Stimulated activated CD8-positive, alpha-beta memory T cell treated with anti-CD3 and anti-CD28 coated beads, Interleukin-4, amount 100 ng/mL, for 1 hour (primary cell): ENCODE measurements at regions not wholly inside any gene's neighbourhood (a gene's known extent, or its start where the extent isn't known, plus 50 kb on each side); places are given as distances from the start of the nearest gene placed in this dataset.
"Not testable (repeated sequence)": the region's sequence is repeated elsewhere in the genome, so short reads cannot be mapped to it uniquely, and the experiment has no call there.

Experiments
- DNase-seq, 2 donors: peaks; one replicate each; pipeline ENCODE4 v3.0.0-alpha.2; 2020; ENCODE audit warnings: low read depth in 2 of 2, low spot score in 1 of 2

DNA sequence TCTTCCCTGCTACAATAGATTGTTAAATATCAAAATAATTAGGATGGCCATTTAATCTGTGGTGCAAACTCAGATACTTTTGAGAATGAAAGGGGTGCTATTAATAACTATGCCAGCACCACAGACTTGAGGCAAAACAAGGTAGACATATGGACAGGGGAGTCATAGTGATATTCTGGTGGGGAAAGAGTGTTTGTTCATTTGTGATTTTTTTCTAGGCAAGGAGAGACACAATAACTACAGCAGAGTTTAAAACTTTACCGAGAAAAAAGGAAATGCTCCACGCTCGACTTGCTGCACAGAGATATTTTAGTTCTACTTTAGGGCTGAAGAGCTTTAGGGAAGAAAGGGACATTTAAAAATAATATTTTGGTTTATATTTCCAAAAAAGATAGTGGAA, 611.2 kb upstream of the GRM7 start:
- no peak for DNase-seq

DNA sequence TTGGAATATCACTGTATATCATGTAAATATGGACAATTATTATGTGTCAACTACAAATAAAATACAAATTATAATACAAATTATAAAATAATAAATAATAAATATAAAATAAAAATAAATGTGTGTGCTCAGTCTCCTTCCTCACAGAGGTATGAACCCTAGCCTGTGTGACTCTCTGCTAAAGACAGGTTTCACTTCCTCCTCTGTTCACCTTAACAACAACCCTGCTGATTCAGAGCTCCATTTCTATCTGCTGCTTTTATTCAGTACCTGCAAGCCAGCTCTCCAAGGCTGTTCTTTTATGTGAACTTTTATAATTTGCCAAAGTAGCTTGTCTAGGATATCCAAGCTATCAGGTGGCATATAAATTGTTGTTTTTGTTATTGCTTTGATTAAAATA, 610.7 kb upstream of the GRM7 start:
- DNase-seq, result no peak

DNA sequence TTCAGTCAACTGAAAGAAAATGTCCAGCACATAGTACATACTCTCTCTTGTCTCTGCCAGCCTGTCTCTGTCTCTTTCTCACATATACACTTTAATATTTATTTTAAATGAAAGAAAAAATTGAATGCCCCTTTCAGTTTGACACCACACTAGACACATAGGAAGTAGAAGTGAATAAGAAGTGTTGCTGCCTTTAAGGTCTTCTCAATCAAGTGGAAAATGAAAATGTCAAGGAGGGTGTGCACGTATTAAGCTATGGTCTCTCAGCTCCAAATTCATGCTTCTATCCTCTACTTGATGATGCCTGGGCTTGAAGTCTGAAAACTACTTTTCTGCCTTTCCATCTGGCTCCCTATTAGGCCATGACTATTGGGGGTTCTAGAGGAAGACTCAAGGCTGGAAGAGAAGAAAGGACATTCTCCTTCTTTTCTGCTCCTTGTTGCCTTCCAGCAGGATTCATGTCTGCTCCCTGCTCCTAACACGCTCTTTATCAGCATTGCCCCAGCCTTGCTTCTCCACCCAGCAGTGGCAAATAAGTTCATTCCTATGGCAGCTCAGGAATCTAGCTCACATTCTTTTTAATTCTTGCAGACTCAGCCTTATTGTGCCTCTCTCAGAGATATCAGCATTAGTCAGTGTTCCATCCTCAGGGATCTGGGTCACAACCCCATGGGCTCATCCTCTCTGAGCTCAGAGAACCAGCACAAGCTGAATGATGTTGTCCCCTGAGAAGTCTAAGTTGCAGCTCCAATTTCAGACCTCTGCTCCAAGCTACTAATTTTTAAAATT, 609.1 kb upstream of the GRM7 start:
- no peak for DNase-seq

- no peak for DNase-seq
These were observed 606.4 kb upstream of the GRM7 start for GRCh38 chr3:6254490-6254889.

GRCh38 chr3:6255229-6255628, 605.7 kb upstream of the GRM7 start:
- DNase-seq, result no peak

GRCh38 chr3:6260551-6261191, 600.2 kb upstream of the GRM7 start:
- DNase-seq, result no peak

GRCh38 chr3:6262010-6262409, 598.9 kb upstream of the GRM7 start:
- no peak for DNase-seq

DNA sequence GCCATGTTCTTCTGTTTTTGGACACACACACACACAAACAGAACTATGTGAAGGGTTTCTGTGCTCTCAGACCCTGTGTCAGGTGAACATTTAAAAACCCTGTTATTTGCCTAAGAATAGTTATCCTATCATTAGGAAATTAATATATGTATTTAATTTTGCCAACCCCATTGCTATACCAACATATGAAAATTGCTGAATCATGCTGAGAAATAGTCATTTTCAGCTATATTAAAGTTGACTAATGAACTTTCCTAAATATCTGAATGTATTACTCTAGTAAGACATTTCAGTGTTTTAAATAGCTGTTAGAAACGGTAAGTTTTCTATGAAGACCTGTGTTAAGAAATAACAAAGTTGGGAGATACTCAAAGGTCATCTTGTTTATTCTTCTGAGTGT, 596.9 kb upstream of the GRM7 start:
- DNase-seq, result no peak

DNA sequence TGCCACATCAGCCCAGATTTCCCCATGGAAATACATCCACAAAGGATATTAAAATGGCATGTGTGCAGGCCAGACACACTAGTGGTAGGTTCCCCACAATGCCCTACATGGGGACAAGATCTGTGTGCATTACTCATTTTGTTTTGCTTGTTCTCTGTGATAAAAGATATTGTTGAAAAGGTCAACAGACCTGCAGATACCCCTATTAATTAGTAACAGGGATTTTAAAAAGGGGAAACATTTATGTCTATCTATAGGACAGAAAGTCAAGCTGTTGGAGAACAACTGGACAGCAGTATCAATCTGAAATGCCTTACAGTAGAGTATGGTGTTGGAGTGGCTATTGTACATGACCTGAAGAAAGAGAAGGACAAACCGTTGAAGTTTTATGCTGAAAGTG, 596.0 kb upstream of the GRM7 start:
- DNase-seq, result no peak

DNA sequence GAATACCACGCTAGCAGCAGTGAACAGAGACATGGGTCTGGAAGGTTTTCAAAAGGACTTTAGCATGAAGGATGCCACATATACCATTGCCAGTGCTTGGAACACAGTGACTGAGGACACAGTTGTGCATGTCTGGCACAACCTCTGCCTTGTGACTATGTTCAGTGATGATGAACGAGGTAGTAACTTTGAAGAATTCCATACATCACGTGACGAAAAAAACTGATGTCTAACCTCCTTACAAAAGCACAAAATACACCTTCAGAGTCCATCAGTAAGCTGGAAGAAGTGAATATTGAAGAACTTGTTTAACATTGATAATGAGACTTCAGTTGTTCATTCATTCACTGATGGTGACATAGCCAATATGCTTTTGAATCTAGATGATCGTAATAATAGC, 594.8 kb upstream of the GRM7 start:
- DNase-seq, result no peak

DNA sequence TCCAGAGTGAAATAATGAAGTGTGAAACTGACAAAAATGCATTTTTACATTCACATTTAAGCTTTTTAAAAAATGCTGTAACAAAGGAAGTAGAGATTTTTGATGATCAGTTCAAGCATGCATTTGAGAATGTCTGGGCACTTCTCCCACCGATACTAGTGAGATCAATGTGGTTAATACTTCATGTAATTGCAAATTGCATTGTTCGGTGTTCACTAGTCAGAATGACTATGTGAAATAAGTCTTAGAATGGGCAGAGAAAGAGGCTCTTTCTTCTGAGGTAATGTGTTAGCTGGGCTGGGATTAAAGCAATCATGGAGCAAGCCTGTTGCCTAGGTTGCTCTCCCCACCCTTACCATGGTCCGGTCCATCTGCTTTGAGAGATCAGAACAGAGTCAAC, 587.0 kb upstream of the GRM7 start:
- no peak for DNase-seq

DNA sequence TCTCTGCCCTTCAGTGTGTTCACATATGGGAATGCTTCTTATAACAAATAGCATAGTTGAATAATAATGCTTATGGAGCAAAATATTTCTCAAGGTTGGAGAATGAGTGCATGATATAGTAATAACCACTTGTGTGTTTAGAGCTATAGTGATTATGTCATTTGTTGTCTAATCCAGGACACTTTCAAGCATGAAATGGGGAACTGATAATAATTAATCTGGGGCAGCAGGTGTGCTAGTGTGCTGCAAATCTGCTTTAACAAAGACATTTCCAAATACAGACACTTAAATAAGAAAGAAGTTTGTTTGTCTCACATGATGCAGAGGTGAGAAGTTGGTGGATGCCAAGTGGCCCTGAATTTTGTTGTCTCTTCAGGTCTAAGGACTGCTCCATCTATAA, 579.3 kb upstream of the GRM7 start:
- DNase-seq, result no peak

GRCh38 chr3:6282918-6283317, 578.0 kb upstream of the GRM7 start:
- DNase-seq, result no peak

DNA sequence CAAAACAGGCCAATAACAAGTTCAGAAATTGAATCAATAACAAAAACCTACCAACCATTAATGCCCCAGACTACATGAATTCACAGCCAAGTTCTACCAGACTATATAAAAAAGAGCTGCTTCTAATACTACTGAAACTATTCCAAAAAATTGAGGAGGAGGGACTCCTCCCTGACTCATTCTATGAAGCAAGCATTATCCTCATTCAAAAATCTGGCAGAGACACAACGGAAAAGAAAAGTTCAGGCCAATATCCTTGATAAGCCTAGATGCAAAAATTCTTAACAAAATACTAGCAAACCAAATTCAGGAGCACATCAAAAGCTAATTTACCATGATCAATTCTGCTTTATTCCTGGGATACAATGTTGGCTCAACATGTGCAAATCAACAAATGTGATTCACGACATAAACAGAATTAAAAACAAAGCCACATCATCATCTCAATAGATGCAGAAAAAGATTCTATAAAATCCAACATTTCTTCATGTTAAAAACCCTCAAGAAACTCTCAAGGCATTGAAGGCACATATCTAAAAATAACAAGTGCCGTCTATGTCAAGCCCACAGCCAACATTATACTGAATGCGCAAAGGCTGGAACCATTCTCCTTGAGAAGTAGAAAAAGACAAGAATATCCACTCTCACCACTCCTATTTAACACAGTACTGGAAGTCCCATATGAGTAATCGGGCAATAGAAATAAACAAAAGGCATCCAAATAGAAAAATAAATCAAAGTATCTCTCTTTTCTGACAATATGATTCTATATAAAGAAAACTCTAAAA, 573.6 kb upstream of the GRM7 start:
- DNase-seq, result no peak

DNA sequence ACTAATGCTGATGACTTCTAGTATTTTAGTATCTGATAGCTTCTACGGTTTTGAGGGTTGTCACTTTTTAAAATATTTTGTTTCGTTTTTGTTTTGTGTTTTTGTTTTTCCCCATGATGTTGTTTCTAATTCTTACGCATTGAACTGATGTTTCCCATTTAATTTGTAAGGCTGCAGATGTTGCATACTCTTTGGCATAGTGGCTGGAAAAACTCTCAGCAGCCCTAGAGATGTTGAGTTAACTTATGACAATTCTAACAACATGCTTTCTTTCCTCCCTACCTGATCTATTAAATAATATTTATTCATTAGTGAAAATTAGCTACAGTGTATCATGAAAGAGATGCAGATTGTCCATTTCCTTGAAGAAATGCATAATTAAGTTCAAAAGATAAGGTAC, 559.3 kb upstream of the GRM7 start:
- DNase-seq, result no peak

- no peak for DNase-seq
These were observed 545.0 kb upstream of the GRM7 start for GRCh38 chr3:6315906-6316305.

DNA sequence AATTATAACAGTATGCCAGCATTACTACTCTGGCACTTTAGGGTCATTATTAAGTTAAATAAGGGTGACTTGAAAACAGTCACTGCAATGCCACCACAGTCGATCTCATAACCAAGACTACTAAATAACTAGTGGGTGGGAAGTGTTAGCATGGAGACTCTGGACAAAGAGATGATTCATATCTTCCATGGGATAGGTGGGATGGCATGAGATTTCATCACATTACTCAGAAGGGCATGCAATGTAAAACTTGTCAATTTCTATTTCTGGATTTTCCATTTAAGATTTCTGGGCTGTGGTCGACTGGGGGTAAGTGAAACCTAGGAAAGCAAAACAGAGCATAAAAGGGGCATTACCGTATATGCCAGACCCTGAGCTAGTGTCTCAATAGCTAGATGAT, 538.9 kb upstream of the GRM7 start:
- DNase-seq, result no peak

- DNase-seq, result no peak
These were observed 534.1 kb upstream of the GRM7 start for GRCh38 chr3:6326771-6327170.

- not testable (repeated sequence) for DNase-seq
These were observed 520.0 kb upstream of the GRM7 start for GRCh38 chr3:6340980-6341325.

GRCh38 chr3:6351752-6352151, 509.2 kb upstream of the GRM7 start:
- no peak for DNase-seq

DNA sequence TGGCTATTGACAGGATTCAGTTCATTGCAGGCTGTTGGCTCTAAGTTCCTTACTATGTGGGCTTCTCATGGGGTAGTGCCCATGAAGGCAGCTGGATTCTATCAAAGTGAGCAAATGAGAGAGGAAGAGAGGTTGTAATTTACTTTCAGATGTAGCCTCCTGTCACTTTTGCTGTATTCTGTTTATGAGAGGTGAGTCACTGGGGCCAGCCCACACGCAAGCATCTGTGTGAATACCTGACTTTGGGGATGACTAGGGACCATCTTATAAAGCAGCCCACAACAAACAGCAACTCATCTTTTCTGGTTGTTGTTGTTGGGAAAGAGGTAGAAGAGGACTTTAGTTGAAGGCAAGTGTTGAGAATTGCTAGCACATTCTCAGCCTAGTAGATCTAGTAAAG, 506.3 kb upstream of the GRM7 start:
- no peak for DNase-seq

GRCh38 chr3:6362406-6362805, 498.5 kb upstream of the GRM7 start:
- no peak for DNase-seq
